GM23338 (cell line): ENCODE measurements at regions not wholly inside any gene's neighbourhood (a gene's known extent, or its start where the extent isn't known, plus 50 kb on each side); places are given as distances from the start of the nearest gene placed in this dataset.

Experiments
- ATAC-seq: fragments of 200-7000 bp; cut with Tn5 transposase; 3 replicates; pipeline ENCODE4 v1.9.1; 2020
- DNase-seq: peaks from one replicate; pipeline ENCODE4 v3.0.0-alpha.2; 2015; ENCODE audit warnings: low spot score
- H2AFZ ChIP-seq: fragments of 200-600 bp; sonication (generic); 2 replicates; pipeline ENCODE4 v1.8.0; 2016; ENCODE audit warnings: antibody characterized with exemption, mild to moderate bottlenecking, moderate library complexity
- H3F3A ChIP-seq: fragments of 200-600 bp; sonication (generic); replicated peaks from 2 replicates; pipeline ENCODE4 v1.8.0; 2017; ENCODE audit warnings: antibody characterized with exemption, mixed run types, low read depth
- H3K27ac ChIP-seq: fragments of 200-600 bp; sonication (generic); 2 replicates; pipeline ENCODE4 v1.6.1; 2016; ENCODE audit warnings: low read depth
- H3K27me3 ChIP-seq: fragments of 200-600 bp; sonication (generic); 2 replicates; pipeline ENCODE4 v1.8.0; 2016; ENCODE audit warnings: mild to moderate bottlenecking, mixed run types, moderate library complexity; ENCODE audit not compliant: insufficient read depth
- H3K36me3 ChIP-seq: fragments of 200-600 bp; sonication (generic); 2 replicates; pipeline ENCODE4 v1.8.0; 2016; ENCODE audit warnings: mild to moderate bottlenecking; ENCODE audit not compliant: insufficient read depth
- H3K4me1 ChIP-seq: fragments of 200-600 bp; sonication (generic); 2 replicates; pipeline ENCODE4 v1.8.0; 2016; ENCODE audit warnings: mild to moderate bottlenecking, moderate library complexity; ENCODE audit not compliant: insufficient read depth
- H3K4me2 ChIP-seq: fragments of 200-600 bp; sonication (generic); 2 replicates; pipeline ENCODE4 v1.7.1; 2017; ENCODE audit warnings: mixed run types
- H3K4me3 ChIP-seq: fragments of 200-600 bp; sonication (generic); 2 replicates; pipeline ENCODE4 v1.6.1; 2016; ENCODE audit warnings: mixed run types
- H3K79me2 ChIP-seq: fragments of 200-600 bp; sonication (generic); replicated peaks from 2 replicates; pipeline ENCODE4 v1.8.0; 2017; ENCODE audit warnings: mild to moderate bottlenecking; ENCODE audit not compliant: insufficient read depth
- H3K9me2 ChIP-seq: fragments of 200-600 bp; sonication (generic); 2 replicates; pipeline ENCODE4 v1.8.0; 2017; ENCODE audit not compliant: insufficient read depth
- H4K20me1 ChIP-seq: fragments of 200-600 bp; sonication (generic); replicated peaks from 2 replicates; pipeline ENCODE4 v1.8.0; 2017; ENCODE audit warnings: mild to moderate bottlenecking; ENCODE audit not compliant: insufficient read depth
- H3K27ac Mint-ChIP-seq: 2 replicates; pipeline ENCODE4 v1.8.0; 2020; ENCODE audit warnings: inconsistent platforms, mild to moderate bottlenecking, moderate library complexity, mixed read lengths
- H3K27me3 Mint-ChIP-seq: 3 replicates; pipeline ENCODE4 v1.8.0; 2022; ENCODE audit warnings: low read depth, mild to moderate bottlenecking, moderate library complexity, mixed read lengths, inconsistent platforms; ENCODE audit not compliant: insufficient read depth, poor library complexity
- H3K36me3 Mint-ChIP-seq: 3 replicates; pipeline ENCODE4 v1.8.0; 2021; ENCODE audit warnings: low read depth, mild to moderate bottlenecking, inconsistent platforms, moderate library complexity, mixed read lengths
- H3K4me1 Mint-ChIP-seq: 3 replicates; pipeline ENCODE4 v1.8.0; 2020; ENCODE audit warnings: mild to moderate bottlenecking, inconsistent platforms, mixed read lengths
- H3K4me3 Mint-ChIP-seq: 3 replicates; pipeline ENCODE4 v1.8.0; 2021; ENCODE audit warnings: moderate library complexity, mild to moderate bottlenecking, inconsistent platforms, mixed read lengths
- H3K9me3 Mint-ChIP-seq: 3 replicates; pipeline ENCODE4 v1.8.0; 2020; ENCODE audit warnings: moderate library complexity, mild to moderate bottlenecking, inconsistent platforms, mixed read lengths
- EZH2phosphoT487 ChIP-seq: fragments of 200-600 bp; sonication (generic); IDR thresholded peaks from one replicate; pipeline ENCODE4 v1.8.1; 2018; ENCODE audit warnings: antibody characterized with exemption; ENCODE audit not compliant: unreplicated experiment
- NANOG ChIP-seq: IDR thresholded peaks from 2 replicates; pipeline ENCODE4 v1.6.1; 2016; ENCODE audit warnings: antibody characterized with exemption, borderline replicate concordance
- ZNF114 ChIP-seq: fragments of 250-450 bp; sonication (Bioruptor Pico); IDR thresholded peaks from 2 replicates; pipeline ENCODE4 v1.5.0; 2020; ENCODE audit warnings: mild to moderate bottlenecking, moderate library complexity
- TF ChIP-seq, protein P1 (sequence below), 2 experiments: fragments of 200-600 bp in 1 of 2; sonication (generic) in 1 of 2; conservative IDR thresholded peaks; 2 replicates each; pipeline versions ENCODE4 v1.5.1 to v1.6.1; 2016 to 2017; ENCODE audit warnings: antibody characterized with exemption in 2 of 2, low read depth in 2 of 2, mild to moderate bottlenecking in 2 of 2, moderate library complexity in 1 of 2
- TF ChIP-seq, protein P2 (sequence below): IDR thresholded peaks from one replicate; pipeline ENCODE4 v1.6.1; 2018; ENCODE audit warnings: antibody characterized with exemption; ENCODE audit not compliant: unreplicated experiment
- TF ChIP-seq, protein P3 (sequence below): fragments of 250-450 bp; sonication (Bioruptor Pico); IDR thresholded peaks from 2 replicates; pipeline ENCODE4 v1.5.0; 2020; ENCODE audit warnings: mild to moderate bottlenecking, moderate library complexity

DNA sequence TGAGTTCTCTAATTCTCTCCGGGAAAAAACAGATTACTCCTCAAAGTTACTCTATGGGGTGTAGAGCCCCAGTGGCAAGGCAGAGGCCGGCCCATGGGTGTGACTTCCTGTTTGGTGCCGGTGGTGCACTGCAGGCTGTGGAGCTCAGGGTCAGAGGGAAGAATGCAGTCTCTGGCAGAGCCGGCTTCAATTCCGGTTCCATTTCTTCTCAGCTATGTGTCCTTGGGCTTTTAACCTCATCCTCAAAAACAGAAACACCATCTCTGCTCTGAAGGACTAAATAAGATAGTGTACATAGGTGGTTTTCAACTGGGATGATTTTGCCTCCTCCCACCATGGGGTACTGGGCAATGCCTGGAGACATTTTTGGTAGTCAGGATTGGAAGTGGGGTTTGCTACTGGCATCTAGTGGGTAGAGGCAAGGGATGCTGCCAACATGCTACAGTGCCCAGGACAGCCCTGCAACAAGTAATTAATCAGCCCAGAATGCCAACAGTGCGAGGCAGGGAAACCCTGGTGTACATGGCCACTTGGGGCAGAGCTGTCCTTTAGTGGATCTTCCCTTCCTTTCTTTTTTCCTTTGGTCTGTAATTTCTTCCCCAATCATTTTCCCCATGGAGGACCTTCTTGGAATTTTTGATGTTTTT lies 81.2 kb downstream of the INSIG2 start:
- Histone ChIP-seq H4K20me1 (no peaks in the 10 kb centered on the region), H3F3A (no peaks in the 10 kb centered on the region), H3K4me3 (no peak overlapping the region), H3K9me2 (0 out of 2 replicates have a peak, but pooled peaks cover under 1% of the 10 kb centered on the region), H3K27me3 (no peaks in the 10 kb centered on the region), H2AFZ (no peak overlapping the region), H3K4me1 (no peaks in the 10 kb centered on the region), H3K27ac (no peak overlapping the region), H3K36me3 (no peaks in the 10 kb centered on the region), H3K79me2 (no peaks in the 10 kb centered on the region), H3K4me2 (no peak overlapping the region)
- Mint-ChIP-seq H3K4me3 (no peak overlapping the region), H3K27me3 (no peaks in the 10 kb centered on the region), H3K4me1 (no peaks in the 10 kb centered on the region; the same call in 2 of the 3 replicates), H3K36me3 (peaks cover 4% of the 10 kb centered on the region; the same call in 2 of the 3 replicates), H3K27ac (no peak overlapping the region), H3K9me3 (peaks cover 13% of the 10 kb centered on the region)
- TF ChIP-seq, protein P1, sequence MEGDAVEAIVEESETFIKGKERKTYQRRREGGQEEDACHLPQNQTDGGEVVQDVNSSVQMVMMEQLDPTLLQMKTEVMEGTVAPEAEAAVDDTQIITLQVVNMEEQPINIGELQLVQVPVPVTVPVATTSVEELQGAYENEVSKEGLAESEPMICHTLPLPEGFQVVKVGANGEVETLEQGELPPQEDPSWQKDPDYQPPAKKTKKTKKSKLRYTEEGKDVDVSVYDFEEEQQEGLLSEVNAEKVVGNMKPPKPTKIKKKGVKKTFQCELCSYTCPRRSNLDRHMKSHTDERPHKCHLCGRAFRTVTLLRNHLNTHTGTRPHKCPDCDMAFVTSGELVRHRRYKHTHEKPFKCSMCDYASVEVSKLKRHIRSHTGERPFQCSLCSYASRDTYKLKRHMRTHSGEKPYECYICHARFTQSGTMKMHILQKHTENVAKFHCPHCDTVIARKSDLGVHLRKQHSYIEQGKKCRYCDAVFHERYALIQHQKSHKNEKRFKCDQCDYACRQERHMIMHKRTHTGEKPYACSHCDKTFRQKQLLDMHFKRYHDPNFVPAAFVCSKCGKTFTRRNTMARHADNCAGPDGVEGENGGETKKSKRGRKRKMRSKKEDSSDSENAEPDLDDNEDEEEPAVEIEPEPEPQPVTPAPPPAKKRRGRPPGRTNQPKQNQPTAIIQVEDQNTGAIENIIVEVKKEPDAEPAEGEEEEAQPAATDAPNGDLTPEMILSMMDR (conservative IDR thresholded peaks at IDR 0.05; ENCODE audit: low read depth in 2 of 2): peak in 1 of 2 experiments; percentile 17; a peak in 2 of 4 replicates
- no peak for TF ChIP-seq NANOG
- no peak for TF ChIP-seq ZNF114 (CRISPR knock-in tag)
- TF ChIP-seq, protein P2, sequence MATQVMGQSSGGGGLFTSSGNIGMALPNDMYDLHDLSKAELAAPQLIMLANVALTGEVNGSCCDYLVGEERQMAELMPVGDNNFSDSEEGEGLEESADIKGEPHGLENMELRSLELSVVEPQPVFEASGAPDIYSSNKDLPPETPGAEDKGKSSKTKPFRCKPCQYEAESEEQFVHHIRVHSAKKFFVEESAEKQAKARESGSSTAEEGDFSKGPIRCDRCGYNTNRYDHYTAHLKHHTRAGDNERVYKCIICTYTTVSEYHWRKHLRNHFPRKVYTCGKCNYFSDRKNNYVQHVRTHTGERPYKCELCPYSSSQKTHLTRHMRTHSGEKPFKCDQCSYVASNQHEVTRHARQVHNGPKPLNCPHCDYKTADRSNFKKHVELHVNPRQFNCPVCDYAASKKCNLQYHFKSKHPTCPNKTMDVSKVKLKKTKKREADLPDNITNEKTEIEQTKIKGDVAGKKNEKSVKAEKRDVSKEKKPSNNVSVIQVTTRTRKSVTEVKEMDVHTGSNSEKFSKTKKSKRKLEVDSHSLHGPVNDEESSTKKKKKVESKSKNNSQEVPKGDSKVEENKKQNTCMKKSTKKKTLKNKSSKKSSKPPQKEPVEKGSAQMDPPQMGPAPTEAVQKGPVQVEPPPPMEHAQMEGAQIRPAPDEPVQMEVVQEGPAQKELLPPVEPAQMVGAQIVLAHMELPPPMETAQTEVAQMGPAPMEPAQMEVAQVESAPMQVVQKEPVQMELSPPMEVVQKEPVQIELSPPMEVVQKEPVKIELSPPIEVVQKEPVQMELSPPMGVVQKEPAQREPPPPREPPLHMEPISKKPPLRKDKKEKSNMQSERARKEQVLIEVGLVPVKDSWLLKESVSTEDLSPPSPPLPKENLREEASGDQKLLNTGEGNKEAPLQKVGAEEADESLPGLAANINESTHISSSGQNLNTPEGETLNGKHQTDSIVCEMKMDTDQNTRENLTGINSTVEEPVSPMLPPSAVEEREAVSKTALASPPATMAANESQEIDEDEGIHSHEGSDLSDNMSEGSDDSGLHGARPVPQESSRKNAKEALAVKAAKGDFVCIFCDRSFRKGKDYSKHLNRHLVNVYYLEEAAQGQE: no peak
- peak; percentile 26 for DNase-seq
- peak; percentile 66 for ATAC-seq

DNA sequence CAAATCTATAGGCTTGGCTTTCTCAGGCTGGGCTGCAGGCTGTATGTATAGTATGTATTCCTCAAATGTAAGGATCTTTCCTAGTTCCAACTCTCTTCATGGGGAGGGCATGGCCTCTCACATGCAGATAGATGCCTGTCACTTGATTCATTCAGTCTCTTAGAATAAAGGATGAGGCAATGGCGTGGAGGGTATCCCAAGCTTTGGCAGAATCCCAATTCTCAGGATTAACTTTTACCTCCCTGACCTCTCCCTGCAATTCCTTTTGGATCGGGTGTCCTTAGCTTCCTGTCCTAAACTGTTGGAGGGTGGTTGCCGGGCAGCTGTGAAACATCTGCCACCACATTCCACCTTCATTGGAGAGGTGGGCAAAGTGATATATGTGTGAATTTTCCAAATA lies 80.3 kb downstream of the INSIG2 start:
- no peak overlapping the region for H3K27ac ChIP-seq
- Mint-ChIP-seq H3K4me3 (no peak overlapping the region), H3K9me3 (peaks cover 22% of the 10 kb centered on the region), H3K36me3 (peaks cover 11% of the 10 kb centered on the region; the same call in 2 of the 3 replicates), H3K4me1 (no peaks in the 10 kb centered on the region; the same call in 2 of the 3 replicates), H3K27me3 (no peaks in the 10 kb centered on the region), H3K27ac (no peak overlapping the region)
- H2AFZ ChIP-seq: no peak overlapping the region
- DNase-seq (no peak), ATAC-seq (no peak)
- no peaks in the 10 kb centered on the region for H3K9me2 ChIP-seq
- no peaks in the 10 kb centered on the region for H4K20me1 ChIP-seq
- no peak overlapping the region for H3K4me3 ChIP-seq
- no peaks in the 10 kb centered on the region for H3K79me2 ChIP-seq
- no peaks in the 10 kb centered on the region for H3F3A ChIP-seq
- no peak for TF ChIP-seq EZH2phosphoT487
- TF ChIP-seq, protein P3, sequence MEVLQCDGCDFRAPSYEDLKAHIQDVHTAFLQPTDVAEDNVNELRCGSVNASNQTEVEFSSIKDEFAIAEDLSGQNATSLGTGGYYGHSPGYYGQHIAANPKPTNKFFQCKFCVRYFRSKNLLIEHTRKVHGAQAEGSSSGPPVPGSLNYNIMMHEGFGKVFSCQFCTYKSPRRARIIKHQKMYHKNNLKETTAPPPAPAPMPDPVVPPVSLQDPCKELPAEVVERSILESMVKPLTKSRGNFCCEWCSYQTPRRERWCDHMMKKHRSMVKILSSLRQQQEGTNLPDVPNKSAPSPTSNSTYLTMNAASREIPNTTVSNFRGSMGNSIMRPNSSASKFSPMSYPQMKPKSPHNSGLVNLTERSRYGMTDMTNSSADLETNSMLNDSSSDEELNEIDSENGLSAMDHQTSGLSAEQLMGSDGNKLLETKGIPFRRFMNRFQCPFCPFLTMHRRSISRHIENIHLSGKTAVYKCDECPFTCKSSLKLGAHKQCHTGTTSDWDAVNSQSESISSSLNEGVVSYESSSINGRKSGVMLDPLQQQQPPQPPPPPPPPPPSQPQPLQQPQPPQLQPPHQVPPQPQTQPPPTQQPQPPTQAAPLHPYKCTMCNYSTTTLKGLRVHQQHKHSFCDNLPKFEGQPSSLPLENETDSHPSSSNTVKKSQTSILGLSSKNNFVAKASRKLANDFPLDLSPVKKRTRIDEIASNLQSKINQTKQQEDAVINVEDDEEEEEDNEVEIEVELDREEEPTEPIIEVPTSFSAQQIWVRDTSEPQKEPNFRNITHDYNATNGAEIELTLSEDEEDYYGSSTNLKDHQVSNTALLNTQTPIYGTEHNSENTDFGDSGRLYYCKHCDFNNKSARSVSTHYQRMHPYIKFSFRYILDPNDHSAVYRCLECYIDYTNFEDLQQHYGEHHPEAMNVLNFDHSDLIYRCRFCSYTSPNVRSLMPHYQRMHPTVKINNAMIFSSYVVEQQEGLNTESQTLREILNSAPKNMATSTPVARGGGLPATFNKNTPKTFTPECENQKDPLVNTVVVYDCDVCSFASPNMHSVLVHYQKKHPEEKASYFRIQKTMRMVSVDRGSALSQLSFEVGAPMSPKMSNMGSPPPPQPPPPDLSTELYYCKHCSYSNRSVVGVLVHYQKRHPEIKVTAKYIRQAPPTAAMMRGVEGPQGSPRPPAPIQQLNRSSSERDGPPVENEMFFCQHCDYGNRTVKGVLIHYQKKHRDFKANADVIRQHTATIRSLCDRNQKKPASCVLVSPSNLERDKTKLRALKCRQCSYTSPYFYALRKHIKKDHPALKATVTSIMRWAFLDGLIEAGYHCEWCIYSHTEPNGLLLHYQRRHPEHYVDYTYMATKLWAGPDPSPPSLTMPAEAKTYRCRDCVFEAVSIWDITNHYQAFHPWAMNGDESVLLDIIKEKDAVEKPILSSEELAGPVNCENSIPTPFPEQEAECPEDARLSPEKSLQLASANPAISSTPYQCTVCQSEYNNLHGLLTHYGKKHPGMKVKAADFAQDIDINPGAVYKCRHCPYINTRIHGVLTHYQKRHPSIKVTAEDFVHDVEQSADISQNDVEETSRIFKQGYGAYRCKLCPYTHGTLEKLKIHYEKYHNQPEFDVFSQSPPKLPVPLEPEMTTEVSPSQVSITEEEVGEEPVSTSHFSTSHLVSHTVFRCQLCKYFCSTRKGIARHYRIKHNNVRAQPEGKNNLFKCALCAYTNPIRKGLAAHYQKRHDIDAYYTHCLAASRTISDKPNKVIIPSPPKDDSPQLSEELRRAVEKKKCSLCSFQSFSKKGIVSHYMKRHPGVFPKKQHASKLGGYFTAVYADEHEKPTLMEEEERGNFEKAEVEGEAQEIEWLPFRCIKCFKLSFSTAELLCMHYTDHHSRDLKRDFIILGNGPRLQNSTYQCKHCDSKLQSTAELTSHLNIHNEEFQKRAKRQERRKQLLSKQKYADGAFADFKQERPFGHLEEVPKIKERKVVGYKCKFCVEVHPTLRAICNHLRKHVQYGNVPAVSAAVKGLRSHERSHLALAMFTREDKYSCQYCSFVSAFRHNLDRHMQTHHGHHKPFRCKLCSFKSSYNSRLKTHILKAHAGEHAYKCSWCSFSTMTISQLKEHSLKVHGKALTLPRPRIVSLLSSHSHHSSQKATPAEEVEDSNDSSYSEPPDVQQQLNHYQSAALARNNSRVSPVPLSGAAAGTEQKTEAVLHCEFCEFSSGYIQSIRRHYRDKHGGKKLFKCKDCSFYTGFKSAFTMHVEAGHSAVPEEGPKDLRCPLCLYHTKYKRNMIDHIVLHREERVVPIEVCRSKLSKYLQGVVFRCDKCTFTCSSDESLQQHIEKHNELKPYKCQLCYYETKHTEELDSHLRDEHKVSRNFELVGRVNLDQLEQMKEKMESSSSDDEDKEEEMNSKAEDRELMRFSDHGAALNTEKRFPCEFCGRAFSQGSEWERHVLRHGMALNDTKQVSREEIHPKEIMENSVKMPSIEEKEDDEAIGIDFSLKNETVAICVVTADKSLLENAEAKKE (CRISPR knock-in tag): no peak
- H3K4me2 ChIP-seq: no peak overlapping the region
- H3K4me1 ChIP-seq: no peaks in the 10 kb centered on the region
- H3K36me3 ChIP-seq: no peaks in the 10 kb centered on the region
- no peaks in the 10 kb centered on the region for H3K27me3 ChIP-seq
